A549 (cell line): ENCODE measurements at regions not wholly inside any gene's neighbourhood (a gene's known extent, or its start where the extent isn't known, plus 50 kb on each side); places are given as distances from the start of the nearest gene placed in this dataset.
A peak's percentile ranks its signal among the peaks of the same experiment; 100 is the strongest.

Experiments used
- ATAC-seq, 2 experiments: fragments of 200-7000 bp in 1 of 2; fragments of >200 bp in 1 of 2; cut with Nextera tagmentation in 1 of 2; cut with Tn5 transposase in 1 of 2; 3 replicates each; pipeline versions ENCODE4 v1.8.0 to v1.9.1; 2018 to 2020; ENCODE audit warnings: mild to moderate bottlenecking in 1 of 2, moderate library complexity in 1 of 2
- CTCF ChIA-PET: fragments of 300-600 bp; sonication (Branson Sonifier 250); formaldehyde crosslinking; extraction: SDS; loops from one replicate; lab custom pipeline; 2021; ENCODE audit warnings: antibody characterized with exemption, inconsistent platforms; lab: Yijun Ruan, JAX
- POLR2A ChIA-PET: fragments of 350-600 bp; formaldehyde crosslinking; extraction: SDS; loops from one replicate; lab custom pipeline; 2021; ENCODE audit warnings: antibody characterized with exemption, inconsistent platforms; lab: Yijun Ruan, JAX
- DNase-seq, 2 experiments: peaks; one replicate each; pipeline versions ENCODE4 v3.0.0 to v3.0.0-alpha.2; 2011 to 2016; ENCODE audit warnings: low read depth in 1 of 2, low spot score in 1 of 2
- FAIRE-seq: peaks from 2 replicates; lab custom pipeline; 2011; peaks lifted over from hg19 to GRCh38; lab: Jason Lieb, UNC
- H3K27ac ChIP-seq, 2 experiments: fragments of >200 bp; sonication (Bioruptor Twin); formaldehyde crosslinking; 3 replicates each; pipeline ENCODE4 v1.5.1; 2016 to 2017
- H3K4me1 ChIP-seq: fragments of >200 bp; sonication (Bioruptor Twin); formaldehyde crosslinking; 3 replicates; pipeline ENCODE4 v1.6.1; 2016
- H3K4me2 ChIP-seq: fragments of >200 bp; sonication (Bioruptor Twin); formaldehyde crosslinking; 3 replicates; pipeline ENCODE4 v1.6.1; 2016
- H3K4me3 ChIP-seq: fragments of >200 bp; sonication (Bioruptor Twin); formaldehyde crosslinking; 3 replicates; pipeline ENCODE4 v1.5.1; 2016
- H3K9me3 ChIP-seq: fragments of >200 bp; sonication (Bioruptor Twin); formaldehyde crosslinking; 3 replicates; pipeline ENCODE4 v1.6.1; 2016
- ATOH8 ChIP-seq: fragments of 250-450 bp; sonication (Bioruptor Pico); IDR thresholded peaks from 2 replicates; pipeline ENCODE4 v1.5.0; 2020; ENCODE audit warnings: low read depth, mild to moderate bottlenecking, moderate library complexity
- BHLHE40 ChIP-seq: IDR thresholded peaks from 2 replicates; pipeline ENCODE4 v1.6.1; 2012; ENCODE audit warnings: low read depth, low read length, inconsistent platforms
- CBX8 ChIP-seq: fragments of 200-600 bp; sonication (generic); IDR thresholded peaks from 2 replicates; pipeline ENCODE4 v1.6.1; 2016
- CEBPB ChIP-seq, 2 experiments: fragments of >200 bp in 1 of 2; sonication (Bioruptor Twin) in 1 of 2; formaldehyde crosslinking in 1 of 2; IDR thresholded peaks; 2 replicates each; pipeline ENCODE4 v1.6.1; 2012 to 2016
- CHD2 ChIP-seq: fragments of 150-350 bp; IDR thresholded peaks from 2 replicates; pipeline ENCODE4 v1.6.1; 2014; ENCODE audit warnings: low read length; ENCODE audit not compliant: partially characterized antibody
- EHF ChIP-seq: fragments of 250-450 bp; sonication (Bioruptor Pico); IDR thresholded peaks from 2 replicates; pipeline ENCODE4 v1.5.0; 2020; ENCODE audit warnings: mild to moderate bottlenecking
- ELK1 ChIP-seq: fragments of 150-350 bp; IDR thresholded peaks from 2 replicates; pipeline ENCODE4 v1.6.1; 2014; ENCODE audit warnings: low read depth, mild to moderate bottlenecking, low read length
- EP300 ChIP-seq, 2 experiments: fragments of >200 bp; sonication (Bioruptor Twin); formaldehyde crosslinking; IDR thresholded peaks; 2 replicates in 1 of 2; 3 replicates in 1 of 2; pipeline ENCODE4 v1.6.1; 2016 to 2017
- HDAC2 ChIP-seq: fragments of 200-600 bp; sonication (generic); IDR thresholded peaks from 2 replicates; pipeline ENCODE4 v1.6.1; 2016
- HOXB13 ChIP-seq: fragments of 250-450 bp; sonication (Bioruptor Pico); IDR thresholded peaks from 2 replicates; pipeline ENCODE4 v1.5.0; 2020; ENCODE audit warnings: low read depth, mild to moderate bottlenecking, moderate library complexity
- KDM1A ChIP-seq: fragments of 200-600 bp; sonication (generic); IDR thresholded peaks from 2 replicates; pipeline ENCODE4 v1.6.1; 2016; ENCODE audit warnings: low read depth, mild to moderate bottlenecking
- KDM5A ChIP-seq: fragments of 200-600 bp; sonication (generic); IDR thresholded peaks from 2 replicates; pipeline ENCODE4 v1.6.1; 2016; ENCODE audit warnings: antibody characterized with exemption, mild to moderate bottlenecking
- MAFK ChIP-seq: fragments of 450-650 bp; IDR thresholded peaks from 2 replicates; pipeline ENCODE4 v1.6.1; 2014; ENCODE audit not compliant: partially characterized antibody
- MAX ChIP-seq: IDR thresholded peaks from 2 replicates; pipeline ENCODE4 v1.6.1; 2012
- MAZ ChIP-seq: fragments of 150-350 bp; IDR thresholded peaks from 2 replicates; pipeline ENCODE4 v1.6.1; 2014; ENCODE audit warnings: antibody characterized with exemption, low read depth, low read length, borderline replicate concordance
- MYC ChIP-seq: IDR thresholded peaks from 2 replicates; pipeline ENCODE4 v1.6.1; 2012; ENCODE audit warnings: mild to moderate bottlenecking, inconsistent platforms, low read length, improper control_type of control experiment, borderline replicate concordance
- NPAS2 ChIP-seq: fragments of 250-450 bp; sonication (Bioruptor Pico); IDR thresholded peaks from 2 replicates; pipeline ENCODE4 v1.8.0; 2022; ENCODE audit warnings: mild to moderate bottlenecking, moderate library complexity, borderline replicate concordance
- PBX3 ChIP-seq: IDR thresholded peaks from 2 replicates; pipeline ENCODE4 v1.6.1; 2012
- PHF8 ChIP-seq: fragments of 200-600 bp; sonication (generic); IDR thresholded peaks from 2 replicates; pipeline ENCODE4 v1.6.1; 2016; ENCODE audit warnings: low read depth, mild to moderate bottlenecking, antibody characterized with exemption, moderate library complexity, borderline replicate concordance
- POLR2A ChIP-seq: IDR thresholded peaks from 2 replicates; pipeline ENCODE4 v1.6.1; 2012; ENCODE audit warnings: mild to moderate bottlenecking, low read length
- POLR2AphosphoS2 ChIP-seq: conservative IDR thresholded peaks from 2 replicates; pipeline ENCODE4 v1.6.1; 2012; ENCODE audit warnings: low read length, improper control_type of control experiment, inconsistent platforms
- RARB ChIP-seq: fragments of 250-450 bp; sonication (Bioruptor Pico); IDR thresholded peaks from 2 replicates; pipeline ENCODE4 v1.8.0; 2021; ENCODE audit warnings: mild to moderate bottlenecking, moderate library complexity
- RCOR1 ChIP-seq: fragments of 150-350 bp; IDR thresholded peaks from 2 replicates; pipeline ENCODE4 v1.6.1; 2014; ENCODE audit warnings: antibody characterized with exemption, low read length, low read depth
- REST ChIP-seq: fragments of 200-600 bp; sonication (generic); IDR thresholded peaks from 2 replicates; pipeline ENCODE4 v1.6.1; 2016; ENCODE audit warnings: antibody characterized with exemption, mild to moderate bottlenecking, moderate library complexity
- RFX5 ChIP-seq: fragments of 450-650 bp; IDR thresholded peaks from 2 replicates; pipeline ENCODE4 v1.7.1; 2014; ENCODE audit warnings: antibody characterized with exemption, mild to moderate bottlenecking, moderate library complexity
- ZFP36 ChIP-seq: fragments of 450-650 bp; IDR thresholded peaks from 2 replicates; pipeline ENCODE4 v1.6.1; 2014; ENCODE audit warnings: borderline replicate concordance; ENCODE audit not compliant: partially characterized antibody
- ZNF302 ChIP-seq: fragments of 250-450 bp; sonication (Bioruptor Pico); IDR thresholded peaks from 2 replicates; pipeline ENCODE4 v1.9.0; 2021; ENCODE audit warnings: inconsistent platforms, mild to moderate bottlenecking, moderate library complexity
- ZSCAN20 ChIP-seq: fragments of 250-450 bp; sonication (Bioruptor Pico); IDR thresholded peaks from 2 replicates; pipeline ENCODE4 v1.8.0; 2022; ENCODE audit warnings: mild to moderate bottlenecking, moderate library complexity
- WGBS: methylation state at CpG from one replicate; pipeline ENCODE4 v1.1.6; 2017; ENCODE audit errors: missing lambda C conversion rate; 5-methylcytosine and 5-hydroxymethylcytosine counted together

- CTCF ChIA-PET: no interaction called here
These were observed 84.3 kb upstream of the CRIM1 start for GRCh38 chr2:36271266-36271665.

GRCh38 chr2:36270758-36271157, 84.8 kb upstream of the CRIM1 start:
- Histone ChIP-seq H3K4me2 (no peak overlapping the region), H3K27ac (no peak overlapping the region), H3K4me3 (no peak overlapping the region), H3K4me1 (no peaks in the 10 kb centered on the region), H3K9me3 (no peaks in the 10 kb centered on the region)
- no peak for DNase-seq
- no peak for FAIRE-seq
- WGBS: 49% methylated on average over 5 of the region's 5 CpGs
- TF ChIP-seq POLR2AphosphoS2 (no peak), PBX3 (no peak), PHF8 (no peak), KDM1A (no peak), ZSCAN20 (CRISPR knock-in tag) (no peak)
- CTCF ChIA-PET: no interaction called here
- no peak for ATAC-seq
- POLR2A ChIA-PET: no interaction called here

More at GRCh38 chr2:36271266-36271665, 84.3 kb upstream of the CRIM1 start:
- TF ChIP-seq POLR2A (no peak), RARB (CRISPR knock-in tag) (no peak), KDM5A (no peak), RCOR1 (no peak), CEBPB (IDR thresholded peaks at IDR 0.05) (no peak), PHF8 (no peak), REST (no peak), EP300 (IDR thresholded peaks at IDR 0.05) (no peak), MYC (no peak), CBX8 (no peak), ELK1 (no peak), EHF (CRISPR knock-in tag) (no peak), NPAS2 (CRISPR knock-in tag) (no peak), MAFK (no peak)
- FAIRE-seq (peak; percentile 63), DNase-seq (no peak), ATAC-seq (no peak)
- H3K27ac ChIP-seq: no peak overlapping the region
- no peak overlapping the region for H3K4me2 ChIP-seq
- WGBS: 81% methylated on average over 1 of the region's 1 CpG
- no peaks in the 10 kb centered on the region for H3K4me1 ChIP-seq
- H3K4me3 ChIP-seq: no peak overlapping the region
- POLR2A ChIA-PET: no interaction called here
- H3K9me3 ChIP-seq: no peaks in the 10 kb centered on the region

- WGBS: 80% methylated on average over 1 of the region's 1 CpG
- CTCF ChIA-PET: no interaction called here
- Histone ChIP-seq H3K27ac (no peak overlapping the region), H3K9me3 (no peaks in the 10 kb centered on the region), H3K4me2 (no peak overlapping the region), H3K4me3 (no peak overlapping the region), H3K4me1 (no peaks in the 10 kb centered on the region)
- FAIRE-seq: no peak
- no peak for ATAC-seq
- POLR2A ChIA-PET: no interaction called here
- no peak for DNase-seq
- TF ChIP-seq PBX3 (no peak), RARB (CRISPR knock-in tag) (no peak), ZNF302 (CRISPR knock-in tag) (no peak), RFX5 (no peak), ATOH8 (CRISPR knock-in tag) (no peak), HDAC2 (no peak), POLR2A (no peak), KDM1A (no peak), HOXB13 (CRISPR knock-in tag) (no peak), CHD2 (no peak), MAX (no peak), MAZ (no peak), ZFP36 (no peak), BHLHE40 (no peak)
These were observed 88.4 kb upstream of the CRIM1 start for GRCh38 chr2:36267194-36267593.
